DND-41 (cell line): ENCODE measurements at regions not wholly inside any gene's neighbourhood (a gene's known extent, or its start where the extent isn't known, plus 50 kb on each side); places are given as distances from the start of the nearest gene placed in this dataset.
"Not testable (repeated sequence)": the region's sequence is repeated elsewhere in the genome, so short reads cannot be mapped to it uniquely, and the experiment has no call there.

Source experiments
- ATAC-seq: fragments of 200-7000 bp; cut with Tn5 transposase; 3 replicates; pipeline ENCODE4 v1.9.1; 2021; ENCODE audit warnings: low read depth; ENCODE audit not compliant: insufficient read depth
- DNase-seq: peaks from one replicate; pipeline ENCODE4 v3.0.0-alpha.2; 2020
- H2AFZ ChIP-seq: 2 replicates; pipeline ENCODE4 v1.6.0; 2012; ENCODE audit warnings: low read depth, low read length
- H3K27ac ChIP-seq: 2 replicates; pipeline ENCODE4 v1.5.1; 2012; ENCODE audit warnings: low read length, inconsistent platforms
- H3K27me3 ChIP-seq: fragments of 200-600 bp; sonication (generic); 2 replicates; pipeline ENCODE4 v1.6.0; 2012; ENCODE audit warnings: low read length, mild to moderate bottlenecking, inconsistent platforms; ENCODE audit not compliant: insufficient read depth, poor library complexity
- H3K36me3 ChIP-seq: 2 replicates; pipeline ENCODE4 v1.5.1; 2012; ENCODE audit warnings: low read length, inconsistent platforms; ENCODE audit not compliant: insufficient read depth
- H3K4me1 ChIP-seq: 2 replicates; pipeline ENCODE4 v1.5.1; 2012; ENCODE audit warnings: mild to moderate bottlenecking, low read length; ENCODE audit not compliant: insufficient read depth
- H3K4me2 ChIP-seq: 2 replicates; pipeline ENCODE4 v1.6.0; 2012; ENCODE audit warnings: mild to moderate bottlenecking, moderate library complexity, low read length, inconsistent platforms; ENCODE audit not compliant: insufficient read depth
- H3K4me3 ChIP-seq, 2 experiments: fragments of 200-600 bp in 1 of 2; shearing (Covaris generic) in 1 of 2; 2 replicates each; pipeline ENCODE4 v1.5.1; 2012 to 2016; ENCODE audit warnings: inconsistent platforms in 2 of 2, low read length in 2 of 2, mild to moderate bottlenecking in 2 of 2, low read depth in 1 of 2, moderate library complexity in 1 of 2
- H3K79me2 ChIP-seq: 2 replicates; pipeline ENCODE4 v1.6.0; 2012; ENCODE audit warnings: low read length, inconsistent platforms; ENCODE audit not compliant: insufficient read depth
- H3K9ac ChIP-seq: 2 replicates; pipeline ENCODE4 v1.6.0; 2012; ENCODE audit warnings: low read depth, mild to moderate bottlenecking, inconsistent platforms, low read length, moderate library complexity
- H3K9me3 ChIP-seq: 2 replicates; pipeline ENCODE4 v1.5.1; 2012; ENCODE audit warnings: low read length, moderate library complexity, mild to moderate bottlenecking, inconsistent platforms; ENCODE audit not compliant: insufficient read depth, severe bottlenecking
- H4K20me1 ChIP-seq: 2 replicates; pipeline ENCODE4 v1.6.0; 2012; ENCODE audit warnings: low read length; ENCODE audit not compliant: insufficient read depth
- CTCF ChIP-seq: IDR thresholded peaks from 2 replicates; pipeline ENCODE4 v1.5.1; 2012; ENCODE audit warnings: borderline replicate concordance, low read length, moderate library complexity, mild to moderate bottlenecking; ENCODE audit not compliant: poor library complexity, severe bottlenecking; ENCODE audit errors: extremely low read depth
- EZH2 ChIP-seq: IDR thresholded peaks from 3 replicates; pipeline ENCODE4 v1.6.1; 2012; ENCODE audit warnings: borderline replicate concordance, low read depth, mild to moderate bottlenecking, moderate library complexity, low read length, inconsistent platforms; ENCODE audit not compliant: severe bottlenecking

DNA sequence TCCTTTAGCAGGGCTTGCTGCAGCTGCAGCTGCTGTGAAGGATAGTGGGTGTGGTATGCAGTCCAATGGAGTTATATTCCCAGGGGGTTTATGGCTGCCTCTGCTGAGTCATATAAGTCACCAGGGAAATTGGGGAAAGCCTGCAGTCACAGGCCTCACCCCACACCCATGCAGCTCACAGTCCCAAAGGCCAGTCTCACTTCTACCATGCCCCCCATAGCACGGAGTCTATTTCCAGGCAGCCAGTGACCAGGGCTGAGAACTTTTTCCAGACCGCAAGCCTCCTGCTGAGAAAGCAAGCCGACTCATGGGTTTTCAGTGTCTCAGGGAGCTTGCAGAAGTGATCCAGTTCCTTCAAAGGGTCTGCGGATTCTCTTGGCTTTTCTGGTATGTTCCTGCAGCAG, 322.4 kb upstream of the CLEC14A start:
- Histone ChIP-seq H3K36me3 (no peaks in the 10 kb centered on the region), H3K79me2 (no peaks in the 10 kb centered on the region), H3K9ac (no peak overlapping the region), H3K27me3 (no peaks in the 10 kb centered on the region), H3K27ac (no peak overlapping the region), H4K20me1 (no peaks in the 10 kb centered on the region), H3K9me3 (no peaks in the 10 kb centered on the region), H3K4me2 (no peak overlapping the region), H3K4me1 (no peaks in the 10 kb centered on the region), H2AFZ (no peak overlapping the region), H3K4me3 (no peak overlapping the region)
- ATAC-seq (no peak), DNase-seq (no peak)
- TF ChIP-seq EZH2 = no peak

DNA sequence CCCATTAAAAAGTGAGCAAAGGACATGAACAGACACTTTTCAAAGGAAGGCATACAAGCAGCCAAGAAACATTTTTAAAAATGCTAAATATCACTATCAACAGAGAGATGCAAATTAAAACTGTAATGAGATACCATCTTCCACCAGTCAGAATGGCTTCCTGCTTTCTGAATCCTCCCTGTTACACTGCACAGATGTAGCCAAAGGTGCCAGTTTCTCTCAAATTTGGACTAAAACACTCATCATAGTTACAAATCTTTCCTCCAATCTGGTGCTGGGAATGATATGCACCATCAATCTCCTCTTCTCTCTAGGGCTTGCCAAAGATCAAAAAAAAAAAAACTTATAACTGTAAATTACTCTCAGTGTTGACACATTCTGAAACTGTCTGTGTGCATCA, 311.8 kb upstream of the CLEC14A start:
- no peaks in the 10 kb centered on the region for H3K4me1 ChIP-seq
- DNase-seq (no peak), ATAC-seq (no peak)
- H3K27me3 ChIP-seq = no peaks in the 10 kb centered on the region
- no peaks in the 10 kb centered on the region for H3K9me3 ChIP-seq
- H2AFZ ChIP-seq = no peak overlapping the region
- H3K4me3 ChIP-seq = no peak overlapping the region
- no peaks in the 10 kb centered on the region for H3K36me3 ChIP-seq
- no peak for TF ChIP-seq EZH2
- TF ChIP-seq CTCF = no peak
- H3K4me2 ChIP-seq = no peak overlapping the region
- no peak overlapping the region for H3K27ac ChIP-seq
- no peak overlapping the region for H3K9ac ChIP-seq
- H3K79me2 ChIP-seq = no peaks in the 10 kb centered on the region
- no peaks in the 10 kb centered on the region for H4K20me1 ChIP-seq

- no peaks in the 10 kb centered on the region for H4K20me1 ChIP-seq
- H3K36me3 ChIP-seq = no peaks in the 10 kb centered on the region
- no peak overlapping the region for H3K4me3 ChIP-seq
- no peak for TF ChIP-seq CTCF
- TF ChIP-seq EZH2 = no peak
- H3K9ac ChIP-seq = no peak overlapping the region
- DNase-seq (no peak), ATAC-seq (no peak)
- H3K9me3 ChIP-seq = peaks cover 11% of the 10 kb centered on the region
- no peaks in the 10 kb centered on the region for H3K27me3 ChIP-seq
- H2AFZ ChIP-seq = no peak overlapping the region
- no peak overlapping the region for H3K4me2 ChIP-seq
- H3K79me2 ChIP-seq = no peaks in the 10 kb centered on the region
- no peaks in the 10 kb centered on the region for H3K4me1 ChIP-seq
- H3K27ac ChIP-seq = no peak overlapping the region
Observed at GRCh38 chr14:38561657-38562056, 305.8 kb upstream of the CLEC14A start.

DNA sequence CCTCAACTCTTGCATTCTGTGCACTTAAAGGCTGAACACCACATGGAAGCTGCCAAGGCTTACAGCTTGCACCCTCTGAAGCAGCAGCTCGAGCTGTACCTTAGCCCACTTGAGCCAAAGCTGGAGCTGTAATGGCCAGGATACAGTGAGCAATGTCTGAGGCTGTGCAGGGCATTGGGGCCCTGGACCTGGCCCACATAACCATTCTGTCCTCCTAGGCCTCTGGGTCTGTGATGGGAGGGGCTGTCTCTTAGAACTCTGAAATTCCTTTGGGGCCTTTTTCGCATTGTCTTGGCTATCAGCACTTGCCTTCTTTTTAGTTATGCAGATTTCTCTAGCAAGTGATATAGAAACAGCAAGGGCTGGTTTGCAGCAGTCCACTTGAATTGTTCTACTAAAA, 303.8 kb upstream of the CLEC14A start:
- no peak for ATAC-seq

GRCh38 chr14:38557391-38557790, 301.5 kb upstream of the CLEC14A start:
- DNase-seq, H3K9ac ChIP-seq, H3K27ac ChIP-seq, H3K4me1 ChIP-seq, H3K36me3 ChIP-seq, H3K27me3 ChIP-seq, ATAC-seq, H2AFZ ChIP-seq, H4K20me1 ChIP-seq, H3K4me2 ChIP-seq, H3K79me2 ChIP-seq, H3K4me3 ChIP-seq: not testable (repeated sequence)
- H3K9me3 ChIP-seq = peaks cover 11% of the 10 kb centered on the region

More for the DNA sequence above, 303.8 kb upstream of the CLEC14A start:
- peaks cover 11% of the 10 kb centered on the region for H3K9me3 ChIP-seq
- no peak overlapping the region for H3K9ac ChIP-seq
- no peaks in the 10 kb centered on the region for H4K20me1 ChIP-seq
- no peak overlapping the region for H3K4me2 ChIP-seq
- no peaks in the 10 kb centered on the region for H3K36me3 ChIP-seq
- no peaks in the 10 kb centered on the region for H3K4me1 ChIP-seq
- DNase-seq = no peak
- no peaks in the 10 kb centered on the region for H3K79me2 ChIP-seq
- H3K27ac ChIP-seq = no peak overlapping the region
- TF ChIP-seq CTCF (no peak), EZH2 (no peak)
- H3K27me3 ChIP-seq = no peaks in the 10 kb centered on the region
- no peak overlapping the region for H2AFZ ChIP-seq
- H3K4me3 ChIP-seq = no peak overlapping the region
